Activated B cell treated with CpG ODN at 0.5 μM for 24 hours (primary cell): ENCODE measurements at regions not wholly inside any gene's neighbourhood (a gene's known extent, or its start where the extent isn't known, plus 50 kb on each side); places are given as distances from the start of the nearest gene placed in this dataset.

Experiments used
- ATAC-seq: fragments of 200-7000 bp; cut with Tn5 transposase; one replicate; pipeline ENCODE4 v1.10.0; 2021; ENCODE audit warnings: low read depth, mild to moderate bottlenecking, moderate library complexity
- CTCF ChIA-PET: fragments of 350-600 bp; sonication (Branson Sonifier 250); formaldehyde crosslinking; loops from one replicate; lab custom pipeline; 2021; ENCODE audit warnings: antibody characterized with exemption; lab: Charles Lee
- POLR2A ChIA-PET: fragments of 350-600 bp; sonication (Branson Sonifier 250); formaldehyde crosslinking; loops from one replicate; lab custom pipeline; 2021; ENCODE audit warnings: antibody characterized with exemption; lab: Charles Lee
- DNase-seq: peaks from one replicate; pipeline ENCODE4 v3.0.0; 2022
- H3K27ac Mint-ChIP-seq: one replicate; pipeline ENCODE4 v1.8.0; 2020; ENCODE audit warnings: mixed read lengths
- H3K27me3 Mint-ChIP-seq: one replicate; pipeline ENCODE4 v1.8.0; 2021; ENCODE audit warnings: mixed read lengths
- H3K36me3 Mint-ChIP-seq: one replicate; pipeline ENCODE4 v1.8.0; 2021; ENCODE audit warnings: low read depth, mixed read lengths
- H3K4me1 Mint-ChIP-seq: one replicate; pipeline ENCODE4 v1.8.0; 2021; ENCODE audit warnings: mixed read lengths
- H3K4me3 Mint-ChIP-seq: one replicate; pipeline ENCODE4 v1.8.0; 2020; ENCODE audit warnings: mild to moderate bottlenecking, mixed read lengths
- H3K9me3 Mint-ChIP-seq: one replicate; pipeline ENCODE4 v1.8.0; 2020; ENCODE audit warnings: mixed read lengths
- intact Hi-C: fragments of 100-400 bp; cut with micrococcal nuclease; formaldehyde crosslinking; loops from one replicate; pipeline ENCODE4 v1.15.1; 2024
- TF ChIP-seq, protein P1 (sequence below): fragments of 200-600 bp; IDR thresholded peaks from one replicate; pipeline ENCODE4 v1.8.0; 2022; ENCODE audit warnings: antibody characterized with exemption, mild to moderate bottlenecking

DNA sequence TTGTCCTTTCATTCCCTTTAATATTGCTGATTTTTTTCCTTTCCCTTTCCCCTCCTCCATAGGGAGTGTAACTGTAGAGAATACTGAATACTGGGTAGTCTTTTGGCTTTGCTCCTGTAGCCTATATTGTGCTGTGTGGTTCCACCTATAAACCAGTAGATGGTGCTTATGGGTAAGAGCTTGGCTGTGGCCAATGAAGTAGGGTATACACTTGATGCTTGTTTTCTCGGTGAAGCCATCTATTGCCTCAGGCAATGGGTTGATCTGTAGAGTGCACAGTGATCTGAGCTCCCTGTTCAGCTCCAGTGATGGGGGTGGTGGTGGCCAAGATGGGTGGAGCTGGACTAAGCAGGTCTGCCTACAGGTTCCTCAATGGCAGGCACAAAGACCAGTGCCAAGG lies 203.3 kb upstream of the IMPG1 start:
- ChIA-PET POLR2A (no interaction called here), CTCF (no interaction called here)
- Mint-ChIP-seq H3K27ac (no peak overlapping the region), H3K36me3 (no peaks in the 10 kb centered on the region), H3K4me1 (no peaks in the 10 kb centered on the region), H3K4me3 (no peak overlapping the region), H3K27me3 (no peaks in the 10 kb centered on the region), H3K9me3 (peaks cover 13% of the 10 kb centered on the region)
- intact Hi-C loops, result no loop called here
- ATAC-seq, result no peak
- no peak for DNase-seq
- TF ChIP-seq, protein P1, sequence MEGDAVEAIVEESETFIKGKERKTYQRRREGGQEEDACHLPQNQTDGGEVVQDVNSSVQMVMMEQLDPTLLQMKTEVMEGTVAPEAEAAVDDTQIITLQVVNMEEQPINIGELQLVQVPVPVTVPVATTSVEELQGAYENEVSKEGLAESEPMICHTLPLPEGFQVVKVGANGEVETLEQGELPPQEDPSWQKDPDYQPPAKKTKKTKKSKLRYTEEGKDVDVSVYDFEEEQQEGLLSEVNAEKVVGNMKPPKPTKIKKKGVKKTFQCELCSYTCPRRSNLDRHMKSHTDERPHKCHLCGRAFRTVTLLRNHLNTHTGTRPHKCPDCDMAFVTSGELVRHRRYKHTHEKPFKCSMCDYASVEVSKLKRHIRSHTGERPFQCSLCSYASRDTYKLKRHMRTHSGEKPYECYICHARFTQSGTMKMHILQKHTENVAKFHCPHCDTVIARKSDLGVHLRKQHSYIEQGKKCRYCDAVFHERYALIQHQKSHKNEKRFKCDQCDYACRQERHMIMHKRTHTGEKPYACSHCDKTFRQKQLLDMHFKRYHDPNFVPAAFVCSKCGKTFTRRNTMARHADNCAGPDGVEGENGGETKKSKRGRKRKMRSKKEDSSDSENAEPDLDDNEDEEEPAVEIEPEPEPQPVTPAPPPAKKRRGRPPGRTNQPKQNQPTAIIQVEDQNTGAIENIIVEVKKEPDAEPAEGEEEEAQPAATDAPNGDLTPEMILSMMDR, result no peak

DNA sequence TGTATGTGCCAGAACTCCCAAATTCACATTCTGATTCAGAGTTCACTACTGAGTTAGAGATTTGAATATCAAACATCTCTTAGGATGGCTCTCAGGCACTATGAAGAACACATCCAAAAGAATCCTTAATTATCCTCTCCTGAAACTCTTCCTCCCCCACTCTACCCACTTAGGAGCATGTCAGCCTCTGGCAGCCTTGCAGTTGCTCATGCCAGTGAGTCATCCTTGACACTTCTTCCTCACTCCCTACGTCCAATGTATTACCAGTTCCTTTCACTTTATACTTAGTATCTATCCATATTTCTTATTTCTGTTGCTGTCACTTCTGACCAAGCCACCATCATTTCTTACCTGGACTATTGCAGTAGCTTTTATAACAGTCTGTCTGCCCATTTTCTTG lies 192.0 kb upstream of the IMPG1 start:
- intact Hi-C loops, result no loop called here
- H3K27me3 Mint-ChIP-seq, result no peaks in the 10 kb centered on the region
- ChIA-PET CTCF (no interaction called here), POLR2A (no interaction called here)
- no peaks in the 10 kb centered on the region for H3K36me3 Mint-ChIP-seq
- TF ChIP-seq, protein P1, result no peak
- H3K9me3 Mint-ChIP-seq, result peaks cover 23% of the 10 kb centered on the region
- no peaks in the 10 kb centered on the region for H3K4me1 Mint-ChIP-seq
- no peak for DNase-seq
- no peak overlapping the region for H3K27ac Mint-ChIP-seq
- no peak for ATAC-seq
- H3K4me3 Mint-ChIP-seq, result no peak overlapping the region

DNA sequence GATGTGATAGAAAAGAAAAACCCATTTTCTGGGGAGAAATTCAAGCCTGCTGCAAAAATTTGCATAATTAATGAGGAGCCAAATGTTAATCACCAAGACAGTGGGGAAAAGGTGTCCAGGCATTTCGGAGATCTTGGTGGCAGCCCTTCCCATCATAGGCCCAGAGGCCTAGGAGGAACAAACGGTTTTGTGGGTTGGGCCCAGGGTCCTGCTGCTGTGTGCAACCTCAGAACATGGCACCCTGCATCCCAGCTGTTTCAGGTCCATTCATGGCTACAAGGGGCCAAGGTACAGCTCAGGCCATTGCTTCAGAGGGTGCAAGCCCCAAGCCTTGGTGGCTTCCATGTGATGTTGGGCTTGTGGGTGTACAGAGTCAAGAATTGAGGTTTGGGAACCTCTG lies 189.8 kb upstream of the IMPG1 start:
- ATAC-seq (no peak), DNase-seq (no peak)
- POLR2A ChIA-PET, result no interaction called here
- Mint-ChIP-seq H3K4me3 (no peak overlapping the region), H3K9me3 (peaks cover 22% of the 10 kb centered on the region), H3K36me3 (no peaks in the 10 kb centered on the region), H3K27ac (no peak overlapping the region), H3K4me1 (no peaks in the 10 kb centered on the region), H3K27me3 (no peaks in the 10 kb centered on the region)
- intact Hi-C loops, result no loop called here
- CTCF ChIA-PET, result no interaction called here
- TF ChIP-seq, protein P1, result no peak

DNA sequence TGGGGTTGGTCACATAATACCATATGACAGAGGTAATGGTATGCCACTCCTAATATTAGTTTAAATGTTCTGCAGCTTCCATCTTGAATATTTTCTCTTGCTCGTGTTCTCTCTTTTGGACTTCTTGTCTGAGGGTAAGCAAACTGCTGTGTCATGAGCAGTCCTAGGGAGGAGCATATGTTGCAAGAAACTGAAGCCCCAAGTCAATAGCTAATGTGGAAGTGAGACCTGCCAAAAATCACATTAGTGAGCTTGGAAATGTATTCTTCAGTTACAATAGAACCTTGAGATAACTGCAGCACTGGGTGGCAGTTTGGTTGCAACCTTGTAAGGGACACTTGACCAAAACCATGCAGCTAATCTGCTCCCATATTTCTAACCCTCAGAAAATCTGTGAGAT lies 178.2 kb upstream of the IMPG1 start:
- TF ChIP-seq, protein P1, result no peak
- no peak overlapping the region for H3K27ac Mint-ChIP-seq
- DNase-seq (no peak), ATAC-seq (no peak)
- intact Hi-C loops, result no loop called here
- H3K4me1 Mint-ChIP-seq, result no peaks in the 10 kb centered on the region
- H3K9me3 Mint-ChIP-seq, result peaks cover 14% of the 10 kb centered on the region
- H3K36me3 Mint-ChIP-seq, result no peaks in the 10 kb centered on the region
- no peaks in the 10 kb centered on the region for H3K27me3 Mint-ChIP-seq
- ChIA-PET POLR2A (no interaction called here), CTCF (interaction anchor here (0.5 kb wide), 1 partner anchor 34 kb away, joined by 3 read pairs; no protein-coding TSS in a partner anchor)
- H3K4me3 Mint-ChIP-seq, result no peak overlapping the region

DNA sequence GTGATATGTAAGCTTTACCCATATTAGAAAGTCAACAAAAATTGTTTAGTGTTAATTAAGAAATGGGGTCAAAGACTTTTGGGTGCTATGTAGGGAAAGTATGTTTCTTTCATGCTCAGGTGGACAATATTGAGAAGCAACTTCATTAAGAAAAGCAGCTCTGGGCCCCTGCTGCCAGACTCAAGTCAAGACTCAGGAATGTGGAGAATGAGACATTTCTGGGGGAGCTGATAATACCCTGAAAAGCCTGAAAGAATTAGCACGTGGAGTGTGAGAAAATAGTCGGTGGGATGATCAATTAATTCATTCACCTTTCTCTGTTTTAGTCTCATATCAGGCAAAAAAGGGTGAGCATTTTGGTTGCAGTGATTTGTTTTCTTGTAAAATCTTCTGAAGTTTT lies 175.1 kb upstream of the IMPG1 start:
- ATAC-seq (no peak), DNase-seq (no peak)
- ChIA-PET CTCF (no interaction called here), POLR2A (no interaction called here)
- intact Hi-C loops, result no loop called here
- TF ChIP-seq, protein P1, result no peak
- H3K36me3 Mint-ChIP-seq, result no peaks in the 10 kb centered on the region
- H3K27me3 Mint-ChIP-seq, result no peaks in the 10 kb centered on the region
- no peak overlapping the region for H3K27ac Mint-ChIP-seq
- peaks cover 9% of the 10 kb centered on the region for H3K9me3 Mint-ChIP-seq
- H3K4me3 Mint-ChIP-seq, result no peak overlapping the region
- no peaks in the 10 kb centered on the region for H3K4me1 Mint-ChIP-seq
